ENCODE measurements at regions not wholly inside any gene's neighbourhood (a gene's known extent, or its start where the extent isn't known, plus 50 kb on each side); places are given as distances from the start of the nearest gene placed in this dataset.

- intact Hi-C loops (cut with DNase I): no loop called here
- WGBS (ENCODE audit: insufficient coverage, low coverage, low lambda C conversion rate, missing lambda C conversion rate): 67% methylated on average over 1 of the region's 1 CpG
- no peaks in the 10 kb centered on the region for H3K27me3 ChIP-seq
- H3K27ac ChIP-seq: no peak overlapping the region
- no peaks in the 10 kb centered on the region for H3K36me3 ChIP-seq
- no peaks in the 10 kb centered on the region for H3K9me3 ChIP-seq
- H3K4me1 ChIP-seq: no peaks in the 10 kb centered on the region
- TF ChIP-seq POLR2A (IDR thresholded peaks at IDR 0.05) (no peak), CTCF (IDR thresholded peaks at IDR 0.05) (no peak)
- H3K4me3 ChIP-seq: no peak overlapping the region
- DNase-seq (no peak), ATAC-seq (no peak)
Observed at GRCh38 chr7:24199978-24200377, 84.0 kb upstream of the NPY start.

- 72% methylated on average over 9 of the region's 9 CpGs for WGBS (ENCODE audit: insufficient coverage, low coverage, low lambda C conversion rate, missing lambda C conversion rate)
Observed at GRCh38 chr7:24200407-24200966, 83.5 kb upstream of the NPY start.

GRCh38 chr7:24201226-24201625, 82.8 kb upstream of the NPY start:
- no peaks in the 10 kb centered on the region for H3K9me3 ChIP-seq
- no peaks in the 10 kb centered on the region for H3K4me1 ChIP-seq
- WGBS (ENCODE audit: insufficient coverage, low coverage, low lambda C conversion rate, missing lambda C conversion rate): 51% methylated on average over 3 of the region's 4 CpGs
- H3K27me3 ChIP-seq: no peaks in the 10 kb centered on the region
- TF ChIP-seq CTCF (IDR thresholded peaks at IDR 0.05) (no peak), POLR2A (IDR thresholded peaks at IDR 0.05) (no peak)
- no peaks in the 10 kb centered on the region for H3K36me3 ChIP-seq
- no peak overlapping the region for H3K27ac ChIP-seq
- H3K4me3 ChIP-seq: no peak overlapping the region
- DNase-seq (no peak), ATAC-seq (no peak)
- intact Hi-C loops (cut with DNase I): no loop called here

More at GRCh38 chr7:24200407-24200966, 83.5 kb upstream of the NPY start:
- H3K4me3 ChIP-seq: no peak overlapping the region
- H3K36me3 ChIP-seq: no peaks in the 10 kb centered on the region
- intact Hi-C loops (cut with DNase I): no loop called here
- no peaks in the 10 kb centered on the region for H3K9me3 ChIP-seq
- DNase-seq: no peak
- H3K27ac ChIP-seq: no peak overlapping the region
- ATAC-seq: no peak
- no peaks in the 10 kb centered on the region for H3K27me3 ChIP-seq
- H3K4me1 ChIP-seq: no peaks in the 10 kb centered on the region
- no peak for TF ChIP-seq CTCF (IDR thresholded peaks at IDR 0.05)
- TF ChIP-seq POLR2A (IDR thresholded peaks at IDR 0.05): no peak

DNA sequence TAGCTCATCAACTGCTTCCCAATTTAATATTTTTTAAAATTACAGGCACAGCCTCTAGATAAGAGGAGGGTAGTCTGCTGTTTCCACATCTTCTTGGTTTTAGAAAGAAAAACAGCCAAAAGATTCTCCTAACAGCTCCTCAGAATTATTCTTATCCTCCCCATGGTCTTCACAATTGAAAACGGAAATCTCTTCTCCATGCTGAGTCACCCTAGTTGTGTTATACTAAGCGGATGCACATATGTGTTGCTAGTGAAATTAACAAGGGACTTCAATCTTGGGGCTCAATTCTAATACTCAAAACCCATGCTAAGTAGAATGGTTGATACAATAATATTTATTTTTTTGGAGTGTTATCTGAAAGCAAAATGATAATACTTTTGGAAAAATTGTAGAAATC, 71.9 kb upstream of the NPY start:
- no peaks in the 10 kb centered on the region for H3K27me3 ChIP-seq
- no peaks in the 10 kb centered on the region for H3K4me1 ChIP-seq
- no peak overlapping the region for H3K27ac ChIP-seq
- no peaks in the 10 kb centered on the region for H3K9me3 ChIP-seq
- TF ChIP-seq CTCF (IDR thresholded peaks at IDR 0.05) (no peak), POLR2A (IDR thresholded peaks at IDR 0.05) (no peak)
- no peaks in the 10 kb centered on the region for H3K36me3 ChIP-seq
- WGBS (ENCODE audit: insufficient coverage, low coverage, low lambda C conversion rate, missing lambda C conversion rate): 77% methylated on average over 2 of the region's 2 CpGs
- intact Hi-C loops (cut with DNase I): no loop called here
- no peak overlapping the region for H3K4me3 ChIP-seq
- DNase-seq (no peak), ATAC-seq (no peak)

GRCh38 chr7:24213311-24213710, 70.7 kb upstream of the NPY start:
- no peak for DNase-seq
- H3K27me3 ChIP-seq: no peaks in the 10 kb centered on the region
- no peak overlapping the region for H3K27ac ChIP-seq
- no peak for ATAC-seq
- WGBS (ENCODE audit: insufficient coverage, low coverage, low lambda C conversion rate, missing lambda C conversion rate): 14% methylated on average over 1 of the region's 2 CpGs
- TF ChIP-seq POLR2A (IDR thresholded peaks at IDR 0.05): no peak
- TF ChIP-seq CTCF (IDR thresholded peaks at IDR 0.05): no peak
- H3K9me3 ChIP-seq: no peaks in the 10 kb centered on the region
- H3K4me1 ChIP-seq: no peaks in the 10 kb centered on the region
- intact Hi-C loops (cut with DNase I): no loop called here
- H3K36me3 ChIP-seq: no peaks in the 10 kb centered on the region
- H3K4me3 ChIP-seq: no peak overlapping the region
